COLO829 (cell line): ENCODE measurements at regions not wholly inside any gene's neighbourhood (a gene's known extent, or its start where the extent isn't known, plus 50 kb on each side); places are given as distances from the start of the nearest gene placed in this dataset.

ENCODE experiments used
- DNase-seq: peaks from one replicate; pipeline ENCODE4 v3.0.0; 2012; ENCODE audit warnings: low spot score

- no peak for DNase-seq
These were observed 306.7 kb downstream of the RDH14 start for GRCh38 chr2:18253686-18254197.

- DNase-seq = no peak
These were observed 309.0 kb downstream of the RDH14 start for GRCh38 chr2:18251486-18251885.

GRCh38 chr2:18247282-18248110, 313.0 kb downstream of the RDH14 start:
- DNase-seq = no peak

GRCh38 chr2:18245375-18245774, 315.1 kb downstream of the RDH14 start:
- no peak for DNase-seq

GRCh38 chr2:18244845-18245244, 315.6 kb downstream of the RDH14 start:
- DNase-seq = no peak

- DNase-seq = no peak
These were observed 316.6 kb downstream of the RDH14 start for GRCh38 chr2:18243816-18244215.

- DNase-seq = no peak
These were observed 317.7 kb downstream of the RDH14 start for GRCh38 chr2:18242716-18243115.

- no peak for DNase-seq
These were observed 322.2 kb downstream of the RDH14 start for GRCh38 chr2:18238209-18238608.

- no peak for DNase-seq
These were observed 323.2 kb downstream of the RDH14 start for GRCh38 chr2:18237298-18237697.

- DNase-seq = no peak
These were observed 327.6 kb downstream of the RDH14 start for GRCh38 chr2:18232731-18233438.

- DNase-seq = no peak
These were observed 329.8 kb downstream of the RDH14 start for GRCh38 chr2:18230668-18231067.

- no peak for DNase-seq
These were observed 340.8 kb downstream of the RDH14 start for GRCh38 chr2:18219676-18220075.

- DNase-seq = no peak
These were observed 339.9 kb downstream of the KCNS3 start for GRCh38 chr2:18218160-18218933.

GRCh38 chr2:18214936-18215335, 336.5 kb downstream of the KCNS3 start:
- DNase-seq = no peak

- DNase-seq = no peak
These were observed 335.5 kb downstream of the KCNS3 start for GRCh38 chr2:18213986-18214385.

GRCh38 chr2:18209934-18210639, 331.6 kb downstream of the KCNS3 start:
- no peak for DNase-seq

GRCh38 chr2:18208956-18209355, 330.5 kb downstream of the KCNS3 start:
- DNase-seq = no peak

GRCh38 chr2:18200771-18201170, 322.3 kb downstream of the KCNS3 start:
- no peak for DNase-seq

- no peak for DNase-seq
These were observed 320.2 kb downstream of the KCNS3 start for GRCh38 chr2:18198677-18199076.

- no peak for DNase-seq
These were observed 315.7 kb downstream of the KCNS3 start for GRCh38 chr2:18194161-18194560.

GRCh38 chr2:18186816-18187613, 308.5 kb downstream of the KCNS3 start:
- DNase-seq = no peak
